ENCODE measurements at regions not wholly inside any gene's neighbourhood (a gene's known extent, or its start where the extent isn't known, plus 50 kb on each side); places are given as distances from the start of the nearest gene placed in this dataset.

GRCh38 chr11:113623114-113623513, 83.0 kb downstream of the TMPRSS5 start:
- no peak for TF ChIP-seq CTCF (IDR thresholded peaks at IDR 0.05; ENCODE audit: control insufficient read depth, insufficient read depth, low read depth, low read length, missing control alignments)
- H3K4me3 ChIP-seq (ENCODE audit: control insufficient read depth, low read depth, low read length), result no peak overlapping the region
- no peak for DNase-seq (ENCODE audit: low read depth)

- no peak for TF ChIP-seq CTCF (IDR thresholded peaks at IDR 0.05; ENCODE audit: control insufficient read depth, insufficient read depth, low read depth, low read length, missing control alignments)
- no peak overlapping the region for H3K4me3 ChIP-seq (ENCODE audit: control insufficient read depth, low read depth, low read length)
- DNase-seq (ENCODE audit: low read depth), result peak; percentile 51
These were observed 87.7 kb downstream of the TMPRSS5 start for GRCh38 chr11:113618360-113618759.

GRCh38 chr11:113615773-113616172, 90.3 kb downstream of the TMPRSS5 start:
- no peak for DNase-seq (ENCODE audit: low read depth)
- TF ChIP-seq CTCF (IDR thresholded peaks at IDR 0.05; ENCODE audit: control insufficient read depth, insufficient read depth, low read depth, low read length, missing control alignments), result no peak
- no peak overlapping the region for H3K4me3 ChIP-seq (ENCODE audit: control insufficient read depth, low read depth, low read length)

GRCh38 chr11:113615098-113615497, 91.0 kb downstream of the TMPRSS5 start:
- H3K4me3 ChIP-seq (ENCODE audit: control insufficient read depth, low read depth, low read length), result no peak overlapping the region
- TF ChIP-seq CTCF (IDR thresholded peaks at IDR 0.05; ENCODE audit: control insufficient read depth, insufficient read depth, low read depth, low read length, missing control alignments), result no peak
- DNase-seq (ENCODE audit: low read depth), result no peak

- DNase-seq (ENCODE audit: low read depth), result no peak
- TF ChIP-seq CTCF (IDR thresholded peaks at IDR 0.05; ENCODE audit: control insufficient read depth, insufficient read depth, low read depth, low read length, missing control alignments), result no peak
- H3K4me3 ChIP-seq (ENCODE audit: control insufficient read depth, low read depth, low read length), result no peak overlapping the region
These were observed 92.0 kb downstream of the TMPRSS5 start for GRCh38 chr11:113614097-113614496.

- DNase-seq (ENCODE audit: low read depth), result no peak
- H3K4me3 ChIP-seq (ENCODE audit: control insufficient read depth, low read depth, low read length), result no peak overlapping the region
- no peak for TF ChIP-seq CTCF (IDR thresholded peaks at IDR 0.05; ENCODE audit: control insufficient read depth, insufficient read depth, low read depth, low read length, missing control alignments)
These were observed 92.5 kb downstream of the TMPRSS5 start for GRCh38 chr11:113613619-113614018.

GRCh38 chr11:113604186-113604585, 101.9 kb downstream of the TMPRSS5 start:
- DNase-seq (ENCODE audit: low read depth), result no peak
- TF ChIP-seq CTCF (IDR thresholded peaks at IDR 0.05; ENCODE audit: control insufficient read depth, insufficient read depth, low read depth, low read length, missing control alignments), result no peak
- no peak overlapping the region for H3K4me3 ChIP-seq (ENCODE audit: control insufficient read depth, low read depth, low read length)
